K562 (cell line): ENCODE measurements at regions not wholly inside any gene's neighbourhood (a gene's known extent, or its start where the extent isn't known, plus 50 kb on each side); places are given as distances from the start of the nearest gene placed in this dataset.

Experiments used
- REST ChIP-seq, 2 experiments: fragments of 450-650 bp; formaldehyde crosslinking in 1 of 2; IDR thresholded peaks; 2 replicates each; pipeline versions ENCODE4 v1.4.0 to v1.6.1; 2014 to 2020; ENCODE audit warnings: mild to moderate bottlenecking in 2 of 2, borderline replicate concordance in 1 of 2, low read depth in 1 of 2

DNA sequence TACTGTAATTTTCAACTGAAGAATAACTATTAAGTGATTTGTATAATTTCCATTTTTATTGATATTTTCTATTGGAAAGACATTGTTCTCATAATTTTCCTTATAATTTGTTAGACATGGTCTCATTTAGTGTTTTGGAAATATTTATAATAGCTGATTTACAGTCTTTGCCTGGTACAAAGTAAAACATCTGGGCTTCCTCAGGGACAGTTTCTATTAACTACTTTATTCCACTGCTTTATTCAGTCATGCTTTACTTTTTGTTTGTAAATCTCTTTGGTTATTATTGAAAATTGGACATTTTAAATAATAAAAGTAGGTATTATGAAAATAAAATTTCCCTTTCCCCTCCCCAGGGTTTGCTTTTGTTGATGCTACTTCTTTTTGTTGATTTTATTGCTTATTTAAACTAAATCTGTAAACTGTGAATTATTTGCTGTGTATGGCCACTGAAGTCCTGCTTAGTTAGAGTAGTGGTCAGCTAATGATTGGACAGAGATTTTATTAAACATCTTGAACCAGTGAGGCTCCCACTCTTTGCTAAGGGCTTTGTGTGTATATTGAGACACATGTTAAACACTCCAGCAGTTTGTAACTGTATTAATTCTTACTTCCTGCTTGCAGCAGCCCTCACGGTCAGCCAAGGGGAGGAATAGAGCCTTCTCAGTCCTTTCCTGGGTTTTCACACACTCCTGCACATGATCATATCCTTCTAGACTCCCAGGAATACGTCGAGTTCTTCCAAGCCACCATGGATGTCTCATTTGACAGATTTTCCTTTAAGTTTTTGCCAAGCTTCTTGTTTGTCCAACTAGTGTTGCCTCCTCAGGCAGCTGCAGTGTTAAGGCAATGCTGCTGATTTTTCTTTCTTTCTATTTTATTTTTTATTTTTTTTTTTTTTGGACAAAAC is 994.6 kb upstream of the PRMT6 start (continued):
- TF ChIP-seq REST (IDR thresholded peaks at IDR 0.05; ENCODE audit: borderline replicate concordance), result no peak
- no peak for TF ChIP-seq REST (CRISPR knock-in tag; IDR thresholded peaks at IDR 0.05; ENCODE audit: low read depth)
